Mesendoderm (in vitro differentiated cells): ENCODE measurements at regions not wholly inside any gene's neighbourhood (a gene's known extent, or its start where the extent isn't known, plus 50 kb on each side); places are given as distances from the start of the nearest gene placed in this dataset.

Experiments used
- DNase-seq: peaks from one replicate; pipeline ENCODE4 v3.0.0; 2013
- H2AK5ac ChIP-seq: 2 replicates; pipeline ENCODE4 v1.6.1; 2013; ENCODE audit warnings: low read length, inconsistent platforms
- H2BK120ac ChIP-seq: 2 replicates; pipeline ENCODE4 v1.6.1; 2013; ENCODE audit warnings: low read depth, mild to moderate bottlenecking, low read length, moderate library complexity, mixed read lengths
- H2BK15ac ChIP-seq: replicated peaks from 2 replicates; pipeline ENCODE4 v1.6.1; 2013; ENCODE audit warnings: low read depth, mild to moderate bottlenecking, moderate library complexity
- H2BK5ac ChIP-seq: 2 replicates; pipeline ENCODE4 v1.6.1; 2013; ENCODE audit warnings: low read length, inconsistent platforms
- H3K18ac ChIP-seq: 2 replicates; pipeline ENCODE4 v1.6.1; 2013; ENCODE audit warnings: mild to moderate bottlenecking, low read length, mixed read lengths
- H3K23ac ChIP-seq: one replicate; pipeline ENCODE4 v1.6.1; 2013; ENCODE audit warnings: low read length
- H3K27ac ChIP-seq: 2 replicates; pipeline ENCODE4 v1.5.1; 2013; ENCODE audit warnings: low read depth, mild to moderate bottlenecking, inconsistent platforms, low read length, moderate library complexity
- H3K27me3 ChIP-seq: 2 replicates; pipeline ENCODE4 v1.6.1; 2013; ENCODE audit warnings: low read length, control low read depth, mild to moderate bottlenecking, inconsistent platforms; ENCODE audit not compliant: insufficient read depth, poor library complexity
- H3K36me3 ChIP-seq: 2 replicates; pipeline ENCODE4 v1.6.1; 2013; ENCODE audit warnings: low read length, inconsistent platforms; ENCODE audit not compliant: control insufficient read depth, insufficient read depth
- H3K4ac ChIP-seq: one replicate; pipeline ENCODE4 v1.6.1; 2013; ENCODE audit warnings: low read depth, mild to moderate bottlenecking, low read length, moderate library complexity
- H3K4me1 ChIP-seq: 2 replicates; pipeline ENCODE4 v1.6.1; 2013; ENCODE audit warnings: low read depth, low read length, inconsistent platforms; ENCODE audit not compliant: control insufficient read depth
- H3K4me2 ChIP-seq: 2 replicates; pipeline ENCODE4 v1.6.1; 2013; ENCODE audit warnings: low read length
- H3K4me3 ChIP-seq: 2 replicates; pipeline ENCODE4 v1.5.1; 2013; ENCODE audit warnings: mild to moderate bottlenecking, low read length
- H3K56ac ChIP-seq: one replicate; pipeline ENCODE4 v1.6.1; 2013; ENCODE audit warnings: low read length
- H3K79me1 ChIP-seq: 2 replicates; pipeline ENCODE4 v1.6.1; 2013; ENCODE audit warnings: low read length, inconsistent platforms
- H3K79me2 ChIP-seq: 2 replicates; pipeline ENCODE4 v1.6.1; 2013; ENCODE audit warnings: mild to moderate bottlenecking, low read length; ENCODE audit not compliant: control insufficient read depth, insufficient read depth
- H3K9ac ChIP-seq: 2 replicates; pipeline ENCODE4 v1.6.1; 2013; ENCODE audit warnings: low read length, inconsistent platforms
- H4K5ac ChIP-seq: one replicate; pipeline ENCODE4 v1.6.1; 2013; ENCODE audit warnings: low read length
- H4K8ac ChIP-seq: one replicate; pipeline ENCODE4 v1.6.1; 2013; ENCODE audit warnings: low read depth, mild to moderate bottlenecking, control low read depth, low read length, moderate library complexity
- WGBS: extraction: QIAGEN DNeasy Blood & Tissue Kit; methylation state at CpG from one replicate; pipeline ENCODE4 v1.1.7; 2013; ENCODE audit warnings: low lambda C conversion rate, missing lambda C conversion rate; ENCODE audit not compliant: insufficient coverage; ENCODE audit errors: extremely low coverage; 5-methylcytosine and 5-hydroxymethylcytosine counted together

- Histone ChIP-seq H3K18ac (no peak overlapping the region), H3K4me3 (no peak overlapping the region), H3K4me1 (no peaks in the 10 kb centered on the region), H3K36me3 (no peaks in the 10 kb centered on the region), H3K23ac (no peak overlapping the region), H4K8ac (no peak overlapping the region), H3K27me3 (no peaks in the 10 kb centered on the region), H3K56ac (no peak overlapping the region), H3K9ac (no peak overlapping the region), H2BK15ac (no peak overlapping the region), H3K79me2 (no peaks in the 10 kb centered on the region), H3K27ac (no peak overlapping the region), H2AK5ac (no peak overlapping the region), H2BK120ac (no peak overlapping the region), H3K4ac (no peak overlapping the region), H2BK5ac (no peak overlapping the region), H3K4me2 (no peak overlapping the region), H3K79me1 (no peaks in the 10 kb centered on the region), H4K5ac (no peak overlapping the region)
- no CpG with 5 or more reads among the region's 3 CpGs for WGBS
- no peak for DNase-seq
Measured at GRCh38 chr2:211228559-211228958, 672.2 kb downstream of the CPS1 start.

DNA sequence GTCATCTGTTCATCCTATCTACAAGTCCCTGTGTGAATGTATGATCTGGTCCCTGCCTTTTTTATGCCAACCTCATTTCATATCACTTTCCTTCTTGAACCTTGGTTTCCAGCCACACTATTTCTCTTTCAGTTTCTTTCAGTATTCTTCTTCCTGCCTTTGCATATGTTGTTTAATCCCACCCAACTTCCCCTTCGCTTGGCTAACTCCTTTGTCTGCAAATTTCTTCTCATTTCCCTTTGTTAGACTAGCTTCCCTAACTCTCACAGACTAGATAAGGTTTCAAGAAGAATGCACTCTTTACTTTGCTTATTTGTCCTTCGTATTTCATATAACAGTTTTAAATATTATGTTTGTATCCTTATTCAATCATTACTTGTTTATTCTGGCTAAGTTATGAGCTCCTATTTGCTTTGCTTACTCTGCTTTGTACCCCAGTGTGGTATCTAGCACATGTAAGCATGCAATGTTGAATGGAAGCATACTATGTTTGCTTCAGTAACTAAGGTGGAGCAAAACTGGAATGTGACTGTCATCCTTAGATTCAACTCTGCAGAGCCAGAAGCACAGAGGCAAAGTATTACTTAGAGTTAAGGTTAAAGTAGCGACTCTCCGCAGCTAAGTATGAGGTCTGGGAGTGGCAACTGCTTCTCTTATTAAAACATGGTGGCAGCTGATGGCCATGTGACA lies 681.3 kb downstream of the CPS1 start:
- peak; percentile 55 for DNase-seq
- H3K9ac ChIP-seq: no peak overlapping the region
- H3K4ac ChIP-seq: no peak overlapping the region
- no peak overlapping the region for H2BK120ac ChIP-seq
- no peaks in the 10 kb centered on the region for H3K4me1 ChIP-seq
- H4K5ac ChIP-seq: no peak overlapping the region
- H3K23ac ChIP-seq: no peak overlapping the region
- no peak overlapping the region for H2BK15ac ChIP-seq
- no peaks in the 10 kb centered on the region for H3K27me3 ChIP-seq
- no peak overlapping the region for H3K18ac ChIP-seq
- H3K56ac ChIP-seq: no peak overlapping the region
- no peaks in the 10 kb centered on the region for H3K79me1 ChIP-seq
- no peak overlapping the region for H3K4me3 ChIP-seq
- no peak overlapping the region for H2AK5ac ChIP-seq
- no peak overlapping the region for H4K8ac ChIP-seq
- no peaks in the 10 kb centered on the region for H3K79me2 ChIP-seq
- H2BK5ac ChIP-seq: peak overlapping the region; percentile 31
- no CpG with 5 or more reads among the region's 4 CpGs for WGBS
- no peaks in the 10 kb centered on the region for H3K36me3 ChIP-seq
- no peak overlapping the region for H3K4me2 ChIP-seq
- no peak overlapping the region for H3K27ac ChIP-seq

GRCh38 chr2:211241891-211242290 lies 685.5 kb downstream of the CPS1 start:
- H2BK5ac ChIP-seq: no peak overlapping the region
- H3K56ac ChIP-seq: no peak overlapping the region
- no peaks in the 10 kb centered on the region for H3K79me1 ChIP-seq
- H4K8ac ChIP-seq: no peak overlapping the region
- no peaks in the 10 kb centered on the region for H3K4me1 ChIP-seq
- no peak overlapping the region for H3K27ac ChIP-seq
- WGBS: no CpG with 5 or more reads among the region's 3 CpGs
- H3K79me2 ChIP-seq: no peaks in the 10 kb centered on the region
- H3K36me3 ChIP-seq: no peaks in the 10 kb centered on the region
- H3K27me3 ChIP-seq: no peaks in the 10 kb centered on the region
- DNase-seq: peak; percentile 53
- H3K9ac ChIP-seq: no peak overlapping the region
- no peak overlapping the region for H2BK15ac ChIP-seq
- no peak overlapping the region for H3K23ac ChIP-seq
- H4K5ac ChIP-seq: no peak overlapping the region
- H3K4me3 ChIP-seq: no peak overlapping the region
- H2AK5ac ChIP-seq: no peak overlapping the region
- no peak overlapping the region for H3K18ac ChIP-seq
- no peak overlapping the region for H3K4ac ChIP-seq
- H2BK120ac ChIP-seq: no peak overlapping the region
- no peak overlapping the region for H3K4me2 ChIP-seq

- Histone ChIP-seq H3K36me3 (no peaks in the 10 kb centered on the region), H3K27me3 (no peaks in the 10 kb centered on the region), H3K79me1 (no peaks in the 10 kb centered on the region), H3K27ac (no peak overlapping the region), H3K9ac (no peak overlapping the region), H3K56ac (no peak overlapping the region), H3K4ac (no peak overlapping the region), H3K4me3 (no peak overlapping the region), H3K4me2 (no peak overlapping the region), H4K8ac (no peak overlapping the region), H2BK15ac (no peak overlapping the region), H2BK5ac (no peak overlapping the region), H3K18ac (no peak overlapping the region), H3K23ac (no peak overlapping the region), H4K5ac (no peak overlapping the region), H2BK120ac (no peak overlapping the region), H2AK5ac (no peak overlapping the region), H3K79me2 (no peaks in the 10 kb centered on the region), H3K4me1 (no peaks in the 10 kb centered on the region)
- WGBS: no CpG with 5 or more reads among the region's 1 CpG
- DNase-seq: no peak
Measured at GRCh38 chr2:211247751-211248150, 691.4 kb downstream of the CPS1 start.

DNA sequence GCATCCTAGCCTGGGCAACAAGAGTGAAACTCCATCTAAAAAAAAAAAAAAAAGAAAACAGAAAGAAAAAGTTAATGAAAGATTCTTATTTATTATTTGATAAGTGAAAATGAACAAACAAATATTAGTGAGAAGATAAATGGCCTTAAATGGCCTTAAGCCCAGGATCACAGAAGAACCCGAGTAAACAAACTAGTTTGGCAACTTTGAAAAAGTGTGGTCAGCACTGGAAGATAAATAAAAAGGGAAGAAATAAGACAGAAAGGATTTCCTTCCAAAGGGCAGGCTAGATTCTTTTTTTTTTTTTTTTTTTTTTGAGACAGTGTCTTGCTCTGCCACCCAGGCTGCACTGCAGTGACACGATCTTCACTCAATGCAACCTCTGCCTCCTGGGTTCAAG lies 692.4 kb downstream of the CPS1 start:
- Histone ChIP-seq H3K23ac (no peak overlapping the region), H3K27ac (no peak overlapping the region), H3K4me2 (no peak overlapping the region), H3K4ac (no peak overlapping the region), H3K4me3 (no peak overlapping the region), H3K36me3 (no peaks in the 10 kb centered on the region), H2AK5ac (no peak overlapping the region), H4K5ac (no peak overlapping the region), H3K79me2 (no peaks in the 10 kb centered on the region), H2BK120ac (no peak overlapping the region), H2BK15ac (no peak overlapping the region), H3K56ac (no peak overlapping the region), H2BK5ac (no peak overlapping the region), H3K18ac (no peak overlapping the region), H3K27me3 (no peaks in the 10 kb centered on the region), H3K9ac (no peak overlapping the region), H4K8ac (no peak overlapping the region), H3K4me1 (no peaks in the 10 kb centered on the region), H3K79me1 (no peaks in the 10 kb centered on the region)
- no CpG with 5 or more reads among the region's 2 CpGs for WGBS
- DNase-seq: no peak

DNA sequence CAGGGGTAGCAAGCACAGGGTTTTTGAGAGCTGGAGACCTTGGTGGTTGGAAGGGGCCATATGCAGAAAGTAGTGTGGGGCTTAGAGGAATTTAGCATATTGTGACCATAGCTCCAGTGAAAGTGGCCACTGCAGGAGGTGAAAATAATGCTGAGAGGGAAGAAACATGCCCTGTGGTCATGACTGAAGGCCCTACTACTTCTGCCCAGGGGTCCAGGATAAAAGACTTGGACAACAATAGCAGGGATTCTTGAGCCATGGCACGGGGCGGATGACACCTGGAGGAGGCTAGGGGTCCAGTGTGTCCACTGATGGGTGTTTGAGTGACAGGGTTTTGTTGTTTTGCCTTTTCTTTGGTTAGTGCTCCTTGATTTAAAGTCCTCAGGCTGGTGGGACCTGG lies 694.6 kb downstream of the CPS1 start:
- Histone ChIP-seq H3K9ac (no peak overlapping the region), H3K4me2 (no peak overlapping the region), H2BK5ac (no peak overlapping the region), H3K23ac (no peak overlapping the region), H3K27ac (no peak overlapping the region), H3K79me2 (no peaks in the 10 kb centered on the region), H3K27me3 (no peaks in the 10 kb centered on the region), H3K4me1 (no peaks in the 10 kb centered on the region), H2BK15ac (no peak overlapping the region), H3K4me3 (no peak overlapping the region), H2BK120ac (no peak overlapping the region), H3K4ac (no peak overlapping the region), H2AK5ac (no peak overlapping the region), H3K18ac (no peak overlapping the region), H3K79me1 (no peaks in the 10 kb centered on the region), H4K5ac (no peak overlapping the region), H3K36me3 (no peaks in the 10 kb centered on the region), H3K56ac (no peak overlapping the region), H4K8ac (no peak overlapping the region)
- DNase-seq: peak; percentile 45
- no CpG with 5 or more reads among the region's 2 CpGs for WGBS
